RWPE2 (cell line): ENCODE measurements at regions not wholly inside any gene's neighbourhood (a gene's known extent, or its start where the extent isn't known, plus 50 kb on each side); places are given as distances from the start of the nearest gene placed in this dataset.

ENCODE experiments used
- ATAC-seq: fragments of 200-7000 bp; cut with Tn5 transposase; 3 replicates; pipeline ENCODE4 v1.9.1; 2021; ENCODE audit warnings: low read depth
- DNase-seq: peaks from one replicate; pipeline ENCODE4 v3.0.0-alpha.2; 2020; ENCODE audit warnings: low spot score
- H3K27ac ChIP-seq: fragments of 450-650 bp; 2 replicates; pipeline ENCODE4 v1.5.1; 2017; ENCODE audit warnings: mild to moderate bottlenecking; ENCODE audit not compliant: poor library complexity, severe bottlenecking
- H3K27me3 ChIP-seq: fragments of 250-450 bp; sonication (Bioruptor Pico); 2 replicates; pipeline ENCODE4 v1.5.1; 2021; ENCODE audit warnings: mild to moderate bottlenecking, moderate library complexity; ENCODE audit not compliant: insufficient read depth, poor library complexity, severe bottlenecking
- H3K36me3 ChIP-seq: fragments of 250-450 bp; sonication (Bioruptor Pico); 2 replicates; pipeline ENCODE4 v1.5.1; 2020; ENCODE audit warnings: low read depth, mild to moderate bottlenecking, moderate library complexity
- H3K4me1 ChIP-seq: fragments of 250-450 bp; sonication (Bioruptor Pico); 2 replicates; pipeline ENCODE4 v1.5.1; 2021; ENCODE audit warnings: mild to moderate bottlenecking, moderate library complexity; ENCODE audit not compliant: insufficient read depth, poor library complexity, severe bottlenecking
- H3K4me3 ChIP-seq: fragments of 250-450 bp; sonication (Bioruptor Pico); 2 replicates; pipeline ENCODE4 v1.5.1; 2021; ENCODE audit warnings: mild to moderate bottlenecking, moderate library complexity; ENCODE audit not compliant: severe bottlenecking
- H3K9me3 ChIP-seq: fragments of 250-450 bp; sonication (Bioruptor Pico); 2 replicates; pipeline ENCODE4 v1.5.1; 2021; ENCODE audit warnings: mild to moderate bottlenecking, moderate library complexity; ENCODE audit not compliant: severe bottlenecking
- CTCF ChIP-seq: fragments of 450-650 bp; IDR thresholded peaks from one replicate; pipeline ENCODE4 v1.5.1; 2017; ENCODE audit warnings: mild to moderate bottlenecking, moderate library complexity; ENCODE audit not compliant: poor library complexity, severe bottlenecking

DNA sequence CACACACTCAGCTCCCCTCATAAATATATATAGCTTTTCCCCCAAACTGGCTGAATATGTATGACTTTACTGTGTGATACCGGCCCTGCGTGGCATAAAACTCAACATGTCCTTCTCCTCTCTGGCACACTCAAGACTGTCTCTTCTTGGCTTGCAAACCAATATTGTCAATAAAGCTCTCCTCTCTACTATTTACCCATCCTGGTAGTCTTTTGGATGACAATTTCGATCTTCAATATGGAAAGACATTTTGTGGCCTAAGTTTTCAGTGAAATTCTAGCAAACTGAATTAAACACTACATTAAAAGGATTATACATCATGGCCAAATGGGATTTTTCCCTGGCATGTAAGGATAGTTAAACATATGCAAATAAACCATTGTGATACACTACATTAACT lies 1255.9 kb downstream of the JRKL start:
- Histone ChIP-seq H3K4me1 (no peaks in the 10 kb centered on the region), H3K27ac (no peak overlapping the region), H3K9me3 (no peaks in the 10 kb centered on the region), H3K36me3 (no peaks in the 10 kb centered on the region), H3K27me3 (no peaks in the 10 kb centered on the region), H3K4me3 (no peak overlapping the region)
- no peak for DNase-seq
- no peak for ATAC-seq
- TF ChIP-seq CTCF = no peak

GRCh38 chr11:97656356-97656755 lies 1266.5 kb downstream of the JRKL start:
- Histone ChIP-seq H3K9me3 (no peaks in the 10 kb centered on the region), H3K4me3 (no peak overlapping the region), H3K27me3 (no peaks in the 10 kb centered on the region), H3K4me1 (no peaks in the 10 kb centered on the region), H3K36me3 (no peaks in the 10 kb centered on the region), H3K27ac (no peak overlapping the region)
- no peak for TF ChIP-seq CTCF
- ATAC-seq = no peak
- DNase-seq = no peak

DNA sequence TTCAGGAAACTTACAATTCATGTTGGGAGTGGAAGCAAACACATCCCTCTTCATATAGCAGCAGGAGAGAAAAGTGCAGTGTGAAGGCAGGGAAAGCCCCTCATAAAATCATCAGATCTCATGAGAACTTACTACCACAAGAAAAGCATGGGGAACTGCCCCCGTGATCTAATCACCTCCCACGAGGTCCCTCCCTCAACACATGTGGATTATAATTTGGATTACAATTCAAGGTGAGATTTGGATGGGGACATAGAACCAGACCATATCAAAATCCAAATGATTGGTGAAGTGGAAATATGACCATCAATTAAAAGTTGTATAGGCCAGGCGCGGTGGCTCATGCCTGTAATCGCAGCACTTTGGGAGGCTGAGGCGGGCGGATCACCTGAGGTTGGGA lies 1268.0 kb downstream of the JRKL start:
- no peaks in the 10 kb centered on the region for H3K27me3 ChIP-seq
- no peak for ATAC-seq

GRCh38 chr11:97667057-97667456 lies 1277.2 kb downstream of the JRKL start:
- no peaks in the 10 kb centered on the region for H3K4me1 ChIP-seq
- H3K27me3 ChIP-seq = no peaks in the 10 kb centered on the region
- H3K36me3 ChIP-seq = no peaks in the 10 kb centered on the region
- ATAC-seq (no peak), DNase-seq (no peak)
- TF ChIP-seq CTCF = no peak
- H3K27ac ChIP-seq = no peak overlapping the region
- H3K9me3 ChIP-seq = no peaks in the 10 kb centered on the region
- no peak overlapping the region for H3K4me3 ChIP-seq

More for the DNA sequence above, 1268.0 kb downstream of the JRKL start:
- no peaks in the 10 kb centered on the region for H3K4me1 ChIP-seq
- TF ChIP-seq CTCF = no peak
- DNase-seq = no peak
- H3K36me3 ChIP-seq = no peaks in the 10 kb centered on the region
- H3K9me3 ChIP-seq = no peaks in the 10 kb centered on the region
- no peak overlapping the region for H3K27ac ChIP-seq
- no peak overlapping the region for H3K4me3 ChIP-seq

- Histone ChIP-seq H3K4me3 (no peak overlapping the region), H3K4me1 (no peaks in the 10 kb centered on the region), H3K9me3 (peaks cover 2% of the 10 kb centered on the region), H3K36me3 (no peaks in the 10 kb centered on the region), H3K27me3 (peaks cover 4% of the 10 kb centered on the region), H3K27ac (no peak overlapping the region)
- peak; percentile 94 for ATAC-seq
- peak; percentile 12 for TF ChIP-seq CTCF
- DNase-seq = no peak
These were observed 1293.9 kb downstream of the JRKL start for GRCh38 chr11:97683733-97684132.
